ENCODE measurements at regions not wholly inside any gene's neighbourhood (a gene's known extent, or its start where the extent isn't known, plus 50 kb on each side); places are given as distances from the start of the nearest gene placed in this dataset.
"Not testable (repeated sequence)": the region's sequence is repeated elsewhere in the genome, so short reads cannot be mapped to it uniquely, and the experiment has no call there.

- no peak overlapping the region for H3K4me3 ChIP-seq (ENCODE audit: low read depth, low read length)
- H3K27ac ChIP-seq: no peak overlapping the region
- H3K27me3 ChIP-seq (ENCODE audit: insufficient read depth, low read depth, severe bottlenecking): no peaks in the 10 kb centered on the region
- no peak for TF ChIP-seq CTCF (IDR thresholded peaks at IDR 0.05; ENCODE audit: low read depth, low read length)
- no peak for DNase-seq
- H3K9me3 ChIP-seq (ENCODE audit: severe bottlenecking): no peaks in the 10 kb centered on the region
- H3K36me3 ChIP-seq: no peaks in the 10 kb centered on the region
Measured at GRCh38 chr13:105847527-105848291, 687.8 kb downstream of the EFNB2 start.

DNA sequence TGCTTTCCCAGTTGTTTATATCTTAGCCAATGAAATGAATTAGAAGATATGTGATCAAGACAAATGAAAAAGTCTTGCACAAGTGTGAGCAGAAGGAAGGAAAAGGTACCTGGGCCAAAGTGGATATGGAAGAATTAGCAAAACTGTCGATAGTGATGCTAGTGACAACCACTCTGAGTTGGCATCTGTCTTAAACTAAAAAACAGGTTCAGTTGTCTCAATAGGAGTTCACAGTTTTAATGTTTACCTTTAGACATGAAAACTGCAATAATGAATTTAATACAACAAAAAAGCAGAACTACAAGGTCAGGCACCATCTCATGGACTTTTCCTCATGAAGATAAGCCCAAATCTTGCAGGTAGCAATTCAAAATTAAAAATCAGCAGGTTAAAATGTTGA, 688.5 kb downstream of the EFNB2 start:
- DNase-seq: no peak
- Histone ChIP-seq H3K9me3 (ENCODE audit: severe bottlenecking) (no peaks in the 10 kb centered on the region), H3K27me3 (ENCODE audit: insufficient read depth, low read depth, severe bottlenecking) (no peaks in the 10 kb centered on the region), H3K27ac (no peak overlapping the region), H3K36me3 (no peaks in the 10 kb centered on the region), H3K4me3 (ENCODE audit: low read depth, low read length) (no peak overlapping the region)
- no peak for TF ChIP-seq CTCF (IDR thresholded peaks at IDR 0.05; ENCODE audit: low read depth, low read length)

GRCh38 chr13:105841286-105841685, 694.2 kb downstream of the EFNB2 start:
- H3K27ac ChIP-seq: no peak overlapping the region
- H3K36me3 ChIP-seq: no peaks in the 10 kb centered on the region
- no peaks in the 10 kb centered on the region for H3K27me3 ChIP-seq (ENCODE audit: insufficient read depth, low read depth, severe bottlenecking)
- no peak overlapping the region for H3K4me3 ChIP-seq (ENCODE audit: low read depth, low read length)
- no peaks in the 10 kb centered on the region for H3K9me3 ChIP-seq (ENCODE audit: severe bottlenecking)
- no peak for TF ChIP-seq CTCF (IDR thresholded peaks at IDR 0.05; ENCODE audit: low read depth, low read length)
- no peak for DNase-seq

DNA sequence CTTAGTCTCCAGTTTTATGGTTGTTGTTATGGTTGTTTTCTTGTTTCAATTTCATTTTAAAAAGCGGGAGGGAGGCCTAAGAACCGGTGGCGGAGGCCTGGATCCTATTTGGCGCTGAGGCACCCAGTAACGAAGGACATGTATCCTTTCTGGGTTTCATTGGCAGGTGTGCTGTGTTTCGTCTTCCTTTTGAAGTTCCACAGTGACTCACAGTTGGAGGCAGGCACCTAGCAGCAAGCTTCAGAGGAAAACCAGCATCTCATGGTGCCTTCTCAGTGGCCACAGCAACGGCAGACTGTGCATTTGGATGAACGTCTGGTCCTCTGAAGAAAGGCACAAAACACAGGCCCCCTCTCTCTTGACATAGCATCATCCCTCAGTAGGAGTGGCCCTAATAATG, 697.2 kb downstream of the EFNB2 start:
- Histone ChIP-seq H3K36me3 (no peaks in the 10 kb centered on the region), H3K4me3 (ENCODE audit: low read depth, low read length) (no peak overlapping the region), H3K27ac (no peak overlapping the region), H3K27me3 (ENCODE audit: insufficient read depth, low read depth, severe bottlenecking) (no peaks in the 10 kb centered on the region), H3K9me3 (ENCODE audit: severe bottlenecking) (no peaks in the 10 kb centered on the region)
- no peak for TF ChIP-seq CTCF (IDR thresholded peaks at IDR 0.05; ENCODE audit: low read depth, low read length)
- no peak for DNase-seq

DNA sequence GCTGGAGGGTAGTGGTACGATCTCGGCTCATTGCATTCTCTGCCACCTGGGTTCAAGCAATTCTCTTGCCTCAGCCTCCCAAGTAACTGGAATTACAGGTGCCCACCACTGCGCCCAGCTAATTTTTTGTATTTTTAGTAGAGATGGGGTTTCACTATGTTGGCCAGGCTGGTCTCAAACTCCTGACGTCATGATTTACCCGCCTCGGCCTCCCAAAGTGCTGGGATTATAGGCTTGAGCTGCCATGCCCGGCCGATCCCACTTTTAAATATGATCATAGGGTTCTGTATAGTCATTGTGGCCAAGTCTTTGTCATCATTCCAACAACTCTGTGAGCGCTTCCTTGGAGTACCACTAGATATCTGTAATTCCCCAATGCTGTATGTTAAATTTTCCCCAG, 698.2 kb downstream of the EFNB2 start:
- DNase-seq; H3K27ac ChIP-seq; H3K4me3 ChIP-seq (ENCODE audit: low read depth, low read length); H3K36me3 ChIP-seq; H3K9me3 ChIP-seq (ENCODE audit: severe bottlenecking); H3K27me3 ChIP-seq (ENCODE audit: insufficient read depth, low read depth, severe bottlenecking): not testable (repeated sequence)

- H3K36me3 ChIP-seq: no peaks in the 10 kb centered on the region
- no peak for TF ChIP-seq CTCF (IDR thresholded peaks at IDR 0.05; ENCODE audit: low read depth, low read length)
- no peaks in the 10 kb centered on the region for H3K27me3 ChIP-seq (ENCODE audit: insufficient read depth, low read depth, severe bottlenecking)
- H3K4me3 ChIP-seq (ENCODE audit: low read depth, low read length): no peak overlapping the region
- peaks cover 4% of the 10 kb centered on the region for H3K9me3 ChIP-seq (ENCODE audit: severe bottlenecking)
- no peak for DNase-seq
- no peak overlapping the region for H3K27ac ChIP-seq
Measured at GRCh38 chr13:105830821-105831220, 704.6 kb downstream of the EFNB2 start.
